SHP77 treated with DMSO at 0.1 percent for 48 hours (cell line): ENCODE measurements at regions not wholly inside any gene's neighbourhood (a gene's known extent, or its start where the extent isn't known, plus 50 kb on each side); places are given as distances from the start of the nearest gene placed in this dataset.

Source experiments
- DNase-seq: peaks from one replicate; lab custom pipeline; 2025; lab: John Stamatoyannopoulos, UW

- no peak for DNase-seq
These were observed 1372.3 kb upstream of the CELF2 start for GRCh38 chr10:9645404-9645803.

GRCh38 chr10:9645928-9646600 is 1371.6 kb upstream of the CELF2 start:
- no peak for DNase-seq

GRCh38 chr10:9654261-9654660 is 1363.4 kb upstream of the CELF2 start:
- no peak for DNase-seq

DNA sequence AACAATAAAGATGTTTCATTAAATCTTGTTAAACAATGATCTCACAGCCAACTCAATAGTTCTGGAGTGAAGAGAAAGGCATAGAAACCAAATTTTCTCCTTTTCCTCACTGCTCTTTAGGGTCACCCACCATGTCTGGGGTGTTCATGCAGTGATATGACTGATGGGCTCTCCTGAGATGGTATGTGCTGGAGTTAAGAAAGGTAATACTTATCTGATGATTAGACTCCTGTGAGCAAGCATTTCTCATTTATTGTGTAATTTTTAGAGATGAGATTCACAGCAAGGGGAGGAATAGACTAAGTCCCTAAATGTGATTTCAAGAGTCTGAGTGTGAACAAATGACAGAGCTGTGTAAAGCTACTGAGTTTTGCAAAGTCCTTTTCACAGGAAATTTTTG is 1361.3 kb upstream of the CELF2 start:
- no peak for DNase-seq

DNA sequence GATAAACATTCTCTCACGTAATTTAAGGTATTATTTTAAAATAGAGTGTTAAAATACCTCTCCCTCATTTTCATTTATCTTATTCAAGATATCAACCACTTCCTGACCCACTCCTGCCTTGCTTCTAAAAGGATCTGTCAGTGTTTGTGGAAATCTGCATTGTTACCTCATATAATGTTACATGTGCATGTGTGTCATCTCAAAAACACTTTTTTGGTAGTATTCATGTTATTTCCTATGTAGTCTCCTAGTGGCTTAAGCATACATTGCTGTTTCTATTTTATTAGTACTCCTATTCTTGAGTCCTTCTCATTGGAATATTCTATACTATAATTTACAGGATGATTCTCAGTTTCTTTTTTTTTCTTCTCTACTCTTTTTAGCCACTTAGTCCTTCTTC is 1360.7 kb upstream of the CELF2 start:
- no peak for DNase-seq

GRCh38 chr10:9657530-9657929 is 1360.1 kb upstream of the CELF2 start:
- DNase-seq, result no peak

DNA sequence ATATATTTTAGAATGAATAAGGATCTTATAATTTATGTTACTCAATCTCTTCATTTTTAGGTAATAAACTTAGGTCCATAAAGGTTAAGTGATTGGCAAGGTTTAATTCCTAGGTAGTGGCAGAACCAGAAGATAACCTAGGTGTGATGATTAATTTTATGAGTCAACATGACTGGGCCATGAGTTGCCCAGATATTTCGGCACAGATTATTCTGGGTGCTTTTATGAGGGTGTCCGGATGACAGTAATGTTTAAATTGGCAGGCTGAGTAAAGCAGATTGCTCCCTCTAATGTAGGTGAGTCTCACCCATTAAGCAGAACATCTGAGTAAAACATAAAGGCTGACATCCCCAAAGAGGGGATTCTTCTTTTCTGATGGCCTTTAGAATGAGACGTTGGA is 1349.3 kb upstream of the CELF2 start:
- DNase-seq, result no peak

- DNase-seq, result no peak
These were observed 1346.8 kb upstream of the CELF2 start for GRCh38 chr10:9670911-9671310.

GRCh38 chr10:9681655-9682054 is 1336.0 kb upstream of the CELF2 start:
- no peak for DNase-seq

DNA sequence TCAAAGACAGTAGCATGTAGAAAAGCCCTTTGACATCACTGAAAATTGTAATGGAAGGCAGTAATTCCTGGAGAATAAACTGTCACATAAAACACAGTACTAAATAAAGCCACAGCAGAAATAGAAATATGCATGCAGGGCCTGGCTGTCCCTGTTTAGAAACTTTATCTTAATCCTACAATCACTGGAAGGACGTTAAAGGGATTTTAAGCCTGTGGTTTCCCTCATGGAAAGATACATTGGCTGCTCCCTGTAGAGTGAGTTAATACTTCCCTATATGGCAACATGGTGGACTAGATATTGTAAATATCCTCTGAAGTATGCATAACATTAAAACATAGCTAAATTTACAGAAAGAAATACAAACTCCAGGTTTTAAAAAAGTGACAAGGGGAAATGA is 1334.9 kb upstream of the CELF2 start:
- no peak for DNase-seq

DNA sequence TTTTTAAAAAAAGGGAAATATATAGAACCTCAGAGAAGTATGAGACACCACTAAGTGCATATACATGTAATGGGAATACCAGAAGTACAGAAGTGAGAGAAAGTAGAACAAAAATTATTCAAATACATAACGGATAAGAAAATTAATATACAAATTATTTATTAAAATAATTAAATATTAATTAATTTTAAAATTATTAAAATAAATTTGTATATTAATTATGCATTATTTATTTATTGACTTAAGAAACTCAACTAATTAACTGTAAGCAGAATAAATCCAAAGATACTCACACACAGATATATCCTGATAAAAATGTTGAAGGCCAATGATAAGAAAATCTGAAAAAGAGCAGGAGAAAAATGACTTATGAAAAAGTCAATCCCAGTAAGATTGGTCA is 1333.5 kb upstream of the CELF2 start:
- DNase-seq, result no peak

DNA sequence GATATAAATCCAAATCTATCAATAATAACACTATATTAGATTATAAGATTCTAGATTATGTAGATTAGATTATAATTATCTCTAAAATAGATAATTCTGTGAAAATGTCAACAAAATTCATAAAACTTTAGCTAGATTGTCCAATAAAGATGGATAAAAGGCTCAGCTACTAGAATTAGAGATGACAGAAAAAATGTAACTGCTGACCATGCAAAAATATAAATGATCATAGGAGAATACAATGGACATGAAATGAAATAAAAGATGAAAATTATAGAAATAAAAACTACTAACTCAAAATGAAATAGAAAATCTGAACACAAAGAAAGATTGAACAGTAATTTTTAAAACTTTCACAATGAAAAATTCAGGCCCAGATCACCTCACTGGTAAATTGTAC is 1332.1 kb upstream of the CELF2 start:
- no peak for DNase-seq

- no peak for DNase-seq
These were observed 1329.0 kb upstream of the CELF2 start for GRCh38 chr10:9688711-9689110.

GRCh38 chr10:9707216-9707615 is 1310.5 kb upstream of the CELF2 start:
- DNase-seq, result no peak

GRCh38 chr10:9709849-9710248 is 1307.8 kb upstream of the CELF2 start:
- no peak for DNase-seq

DNA sequence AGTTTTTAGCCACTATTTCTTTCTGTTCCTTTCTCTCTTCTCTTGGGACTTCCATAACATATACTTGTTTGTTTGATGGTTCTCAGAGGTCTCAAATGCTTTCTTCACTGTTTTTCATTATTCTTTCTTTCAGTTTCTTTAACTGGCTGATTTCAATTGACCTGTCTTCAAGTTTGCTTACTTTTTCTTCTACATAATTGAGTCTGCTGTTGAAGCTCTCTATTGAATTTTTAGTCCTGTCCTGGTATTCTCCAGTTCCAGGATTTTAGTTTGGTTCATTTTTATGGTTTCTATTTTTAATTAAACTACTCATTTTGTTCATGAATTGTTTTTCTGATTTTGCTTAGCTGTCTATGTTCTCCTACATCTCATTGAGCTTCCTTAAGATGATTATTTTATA is 1305.3 kb upstream of the CELF2 start:
- no peak for DNase-seq

DNA sequence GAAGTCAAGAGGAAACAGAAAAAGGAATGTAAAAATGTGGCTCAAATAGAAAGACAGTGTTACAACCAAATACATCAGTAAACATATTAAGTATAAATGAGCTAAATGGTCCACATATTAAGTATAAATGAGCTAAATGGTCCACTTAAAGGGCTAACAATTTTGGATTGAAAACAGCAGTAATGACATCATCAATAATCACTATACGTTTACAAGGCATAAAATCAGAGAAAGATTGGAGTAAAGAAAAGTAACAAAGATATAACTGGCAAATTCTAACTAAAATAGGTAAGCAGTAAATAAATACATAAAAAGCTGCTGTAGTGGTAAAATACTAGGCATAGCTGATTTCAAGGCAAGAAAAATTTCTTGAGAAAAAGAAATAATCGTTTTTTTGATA is 1298.4 kb upstream of the CELF2 start:
- no peak for DNase-seq

DNA sequence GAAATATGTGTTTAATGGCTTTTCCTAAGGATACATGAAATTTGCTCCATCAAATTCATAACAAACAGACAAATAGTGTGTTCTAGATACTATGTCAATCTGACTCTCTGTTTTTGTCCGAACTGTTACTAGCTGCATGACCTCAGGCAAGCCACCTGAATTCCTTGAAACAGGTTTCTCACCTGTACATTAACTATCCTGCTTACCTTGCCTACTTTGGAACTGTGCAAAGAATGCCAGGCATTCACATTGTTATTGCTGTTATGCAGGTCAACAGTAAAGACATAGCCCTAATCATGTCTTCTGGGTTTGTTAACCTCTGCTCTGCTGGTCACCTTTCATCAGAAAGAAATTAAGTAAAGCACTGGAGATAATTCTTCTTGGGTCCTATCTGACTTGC is 1283.9 kb upstream of the CELF2 start:
- no peak for DNase-seq

- no peak for DNase-seq
These were observed 1283.5 kb upstream of the CELF2 start for GRCh38 chr10:9734218-9734617.

- no peak for DNase-seq
These were observed 1281.9 kb upstream of the CELF2 start for GRCh38 chr10:9735731-9736130.

DNA sequence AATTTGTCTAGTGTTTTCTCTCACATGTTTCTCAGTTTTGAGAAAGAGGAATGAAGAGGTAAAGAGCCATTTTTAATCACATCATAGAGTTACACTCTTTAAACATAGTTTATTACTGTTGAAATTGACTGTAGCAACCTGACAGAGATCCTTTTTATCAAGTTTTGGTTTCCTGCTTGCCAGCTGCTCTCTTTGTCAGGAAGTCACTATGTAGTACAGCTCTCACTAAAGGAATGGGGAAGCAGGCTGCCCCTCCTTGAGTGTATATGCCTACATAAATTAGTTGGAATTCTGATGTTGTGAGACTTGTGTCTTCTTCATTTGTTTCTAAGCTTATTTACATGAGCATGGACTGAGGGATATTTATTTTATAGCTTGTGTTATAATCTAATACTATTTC is 1274.0 kb upstream of the CELF2 start:
- no peak for DNase-seq

DNA sequence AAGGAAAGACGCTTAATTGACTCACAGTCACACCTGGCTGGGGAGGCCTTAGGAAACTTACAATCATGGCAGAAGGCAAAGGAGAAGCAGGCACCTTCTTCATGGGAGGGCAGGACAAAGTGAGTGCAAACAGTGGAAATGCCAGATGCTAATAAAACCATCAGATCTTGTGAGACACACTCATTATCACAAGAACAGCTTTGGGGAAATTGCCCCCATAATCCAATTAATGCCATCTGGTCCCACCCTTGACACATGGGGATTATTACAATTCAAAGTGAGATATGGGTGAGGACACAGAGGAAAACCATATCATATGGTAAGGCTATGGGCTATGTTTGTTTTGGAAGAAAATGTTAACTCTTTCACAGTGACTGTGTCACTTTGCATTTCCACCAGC is 1272.5 kb upstream of the CELF2 start:
- no peak for DNase-seq

- DNase-seq, result no peak
These were observed 1260.5 kb upstream of the CELF2 start for GRCh38 chr10:9757176-9757575.

DNA sequence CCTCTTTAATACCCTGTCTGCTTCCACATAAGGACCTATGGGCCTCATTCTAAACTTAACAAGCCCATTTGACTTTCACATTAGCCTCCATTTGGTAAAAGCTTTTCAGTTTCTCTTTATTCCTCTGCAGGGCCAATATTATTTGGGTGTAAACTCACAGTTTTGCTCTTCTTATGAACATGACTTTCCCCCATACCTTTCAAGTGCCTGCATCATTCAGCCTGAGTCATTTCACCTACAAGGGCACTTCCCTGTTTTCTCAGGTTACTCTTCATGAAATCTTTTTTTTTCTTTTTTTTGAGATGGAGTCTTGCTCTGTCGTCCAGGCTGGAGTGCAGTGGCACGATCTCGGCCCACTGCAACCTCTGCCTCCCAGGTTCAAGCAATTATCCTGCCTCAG is 1258.1 kb upstream of the CELF2 start:
- DNase-seq, result no peak
